ENCODE measurements at regions not wholly inside any gene's neighbourhood (a gene's known extent, or its start where the extent isn't known, plus 50 kb on each side); places are given as distances from the start of the nearest gene placed in this dataset. TPM values are rescaled to one million over a fixed set of nuclear protein-coding genes. Genes with fewer than 3 reads are reported as not detected.

Small RNA genes lying in the stretch of these regions (microRNA-seq; reads per million reads assigned to microRNA genes)
- gene MIR3924: not detected

Data from Caco-2 (cell line).